Activated T-helper 1 cell treated with anti-CD3 and anti-CD28 coated beads, Interleukin-12 subunit alpha, Interleukin-12 subunit beta, Interleukin-2, Interleukin-4 antibody, amounts not matched to agents 30 ng/mL and 10 ng/mL and 1 ng/mL, durations not matched to agents 14 hours and 24 hours and 36 hours (primary cell): ENCODE measurements at regions not wholly inside any gene's neighbourhood (a gene's known extent, or its start where the extent isn't known, plus 50 kb on each side); places are given as distances from the start of the nearest gene placed in this dataset.
"Not testable (repeated sequence)": the region's sequence is repeated elsewhere in the genome, so short reads cannot be mapped to it uniquely, and the experiment has no call there.

Experiments
- DNase-seq: peaks from one replicate; pipeline ENCODE4 v3.0.0; 2021; ENCODE audit warnings: low spot score
- H3K27ac Mint-ChIP-seq: one replicate; pipeline ENCODE4 v1.8.0; 2021; ENCODE audit warnings: mild to moderate bottlenecking, mixed read lengths
- H3K27me3 Mint-ChIP-seq: one replicate; pipeline ENCODE4 v1.8.0; 2022; ENCODE audit warnings: mild to moderate bottlenecking, moderate library complexity, mixed read lengths; ENCODE audit not compliant: insufficient read depth
- H3K36me3 Mint-ChIP-seq: one replicate; pipeline ENCODE4 v1.8.0; 2021; ENCODE audit warnings: low read depth, mixed read lengths
- H3K4me1 Mint-ChIP-seq: one replicate; pipeline ENCODE4 v1.8.0; 2021; ENCODE audit warnings: low read depth, mixed read lengths
- H3K4me3 Mint-ChIP-seq: one replicate; pipeline ENCODE4 v1.8.0; 2021; ENCODE audit warnings: mild to moderate bottlenecking, moderate library complexity, mixed read lengths
- H3K9me3 Mint-ChIP-seq: one replicate; pipeline ENCODE4 v1.8.0; 2021; ENCODE audit warnings: mixed read lengths
- intact Hi-C: fragments of 100-400 bp; cut with micrococcal nuclease; formaldehyde crosslinking; loops from one replicate; pipeline ENCODE4 v1.15.1; 2024

- Mint-ChIP-seq H3K27me3 (peaks cover 3% of the 10 kb centered on the region), H3K4me3 (peak overlapping the region; percentile 58), H3K36me3 (peaks cover 14% of the 10 kb centered on the region), H3K4me1 (peaks cover 36% of the 10 kb centered on the region), H3K27ac (peak overlapping the region; percentile 95), H3K9me3 (peaks cover 10% of the 10 kb centered on the region)
- intact Hi-C loops = loop anchor here (1.0 to 5.0 kb wide), 10 partner anchors 65 to 1765 kb away; partner anchors contain the start of genes ATF2, HNRNPA3 and LNPK
- peak; percentile 39 for DNase-seq
Measured at GRCh38 chr2:176931588-176932563, 280.7 kb upstream of the HNRNPA3 start.

- H3K4me1 Mint-ChIP-seq = peaks cover 46% of the 10 kb centered on the region
- H3K27ac Mint-ChIP-seq = no peak overlapping the region
- no peak overlapping the region for H3K4me3 Mint-ChIP-seq
- DNase-seq = no peak
- H3K27me3 Mint-ChIP-seq = peaks cover 3% of the 10 kb centered on the region
- H3K36me3 Mint-ChIP-seq = peaks cover 14% of the 10 kb centered on the region
- H3K9me3 Mint-ChIP-seq = peaks cover 10% of the 10 kb centered on the region
- intact Hi-C loops = loop anchor here (5.0 kb wide), 4 partner anchors 333 to 1767 kb away; partner anchors contain the start of genes ATF2 and LNPK
Measured at GRCh38 chr2:176934131-176934530, 278.5 kb upstream of the HNRNPA3 start.

- Mint-ChIP-seq H3K4me1 (peaks cover 51% of the 10 kb centered on the region), H3K27ac (no peak overlapping the region), H3K4me3 (no peak overlapping the region), H3K27me3 (peaks cover 4% of the 10 kb centered on the region), H3K36me3 (peaks cover 10% of the 10 kb centered on the region), H3K9me3 (peaks cover 3% of the 10 kb centered on the region)
- intact Hi-C loops = loop anchor here (5.0 kb wide), 4 partner anchors 332 to 1768 kb away; partner anchors contain the start of genes ATF2 and LNPK
- no peak for DNase-seq
Measured at GRCh38 chr2:176934869-176935415, 277.7 kb upstream of the HNRNPA3 start.

- H3K27ac Mint-ChIP-seq = no peak overlapping the region
- H3K4me3 Mint-ChIP-seq = no peak overlapping the region
- peaks cover 7% of the 10 kb centered on the region for H3K27me3 Mint-ChIP-seq
- H3K4me1 Mint-ChIP-seq = peaks cover 49% of the 10 kb centered on the region
- no peak for DNase-seq
- peaks cover 3% of the 10 kb centered on the region for H3K9me3 Mint-ChIP-seq
- peaks cover 8% of the 10 kb centered on the region for H3K36me3 Mint-ChIP-seq
- intact Hi-C loops = no loop called here
Measured at GRCh38 chr2:176935543-176936102, 277.0 kb upstream of the HNRNPA3 start.

GRCh38 chr2:176936410-176936809, 276.2 kb upstream of the HNRNPA3 start:
- Mint-ChIP-seq H3K4me3 (no peak overlapping the region), H3K27ac (no peak overlapping the region), H3K27me3 (peaks cover 12% of the 10 kb centered on the region), H3K36me3 (peaks cover 6% of the 10 kb centered on the region), H3K4me1 (peaks cover 41% of the 10 kb centered on the region), H3K9me3 (peaks cover 3% of the 10 kb centered on the region)
- no peak for DNase-seq
- intact Hi-C loops = no loop called here

GRCh38 chr2:176944998-176945397, 267.6 kb upstream of the HNRNPA3 start:
- no peaks in the 10 kb centered on the region for H3K9me3 Mint-ChIP-seq

GRCh38 chr2:176947754-176948153, 264.8 kb upstream of the HNRNPA3 start:
- Mint-ChIP-seq H3K36me3 (no peaks in the 10 kb centered on the region), H3K27me3 (peaks cover 4% of the 10 kb centered on the region), H3K9me3 (peaks cover 8% of the 10 kb centered on the region), H3K27ac (no peak overlapping the region), H3K4me1 (no peaks in the 10 kb centered on the region), H3K4me3 (no peak overlapping the region)
- intact Hi-C loops = no loop called here
- DNase-seq = no peak

More at GRCh38 chr2:176944998-176945397, 267.6 kb upstream of the HNRNPA3 start:
- intact Hi-C loops = no loop called here
- H3K27me3 Mint-ChIP-seq = peaks cover 7% of the 10 kb centered on the region
- no peak overlapping the region for H3K27ac Mint-ChIP-seq
- no peaks in the 10 kb centered on the region for H3K36me3 Mint-ChIP-seq
- no peak overlapping the region for H3K4me3 Mint-ChIP-seq
- no peak for DNase-seq
- H3K4me1 Mint-ChIP-seq = peaks cover 1% of the 10 kb centered on the region

- DNase-seq, H3K27ac Mint-ChIP-seq, H3K36me3 Mint-ChIP-seq, intact Hi-C loops, H3K4me1 Mint-ChIP-seq, H3K9me3 Mint-ChIP-seq, H3K4me3 Mint-ChIP-seq: not testable (repeated sequence)
- H3K27me3 Mint-ChIP-seq = peaks cover 14% of the 10 kb centered on the region
Measured at GRCh38 chr2:176951218-176951617, 261.4 kb upstream of the HNRNPA3 start.

- H3K4me1 Mint-ChIP-seq = no peaks in the 10 kb centered on the region
- no peak for DNase-seq
- H3K27me3 Mint-ChIP-seq = peaks cover 27% of the 10 kb centered on the region
- intact Hi-C loops = no loop called here
- H3K36me3 Mint-ChIP-seq = no peaks in the 10 kb centered on the region
- H3K27ac Mint-ChIP-seq = no peak overlapping the region
- no peak overlapping the region for H3K4me3 Mint-ChIP-seq
- no peaks in the 10 kb centered on the region for H3K9me3 Mint-ChIP-seq
Measured at GRCh38 chr2:176956791-176957190, 255.8 kb upstream of the HNRNPA3 start.

GRCh38 chr2:176959614-176960013, 253.0 kb upstream of the HNRNPA3 start:
- H3K36me3 Mint-ChIP-seq = no peaks in the 10 kb centered on the region
- no peak overlapping the region for H3K4me3 Mint-ChIP-seq
- H3K4me1 Mint-ChIP-seq = no peaks in the 10 kb centered on the region
- intact Hi-C loops = no loop called here
- H3K27me3 Mint-ChIP-seq = peaks cover 30% of the 10 kb centered on the region
- H3K27ac Mint-ChIP-seq = no peak overlapping the region
- H3K9me3 Mint-ChIP-seq = no peaks in the 10 kb centered on the region
- DNase-seq = no peak

GRCh38 chr2:176960061-176960460, 252.5 kb upstream of the HNRNPA3 start:
- intact Hi-C loops = no loop called here
- peaks cover 29% of the 10 kb centered on the region for H3K27me3 Mint-ChIP-seq
- no peaks in the 10 kb centered on the region for H3K9me3 Mint-ChIP-seq
- H3K4me1 Mint-ChIP-seq = no peaks in the 10 kb centered on the region
- no peak overlapping the region for H3K4me3 Mint-ChIP-seq
- no peak overlapping the region for H3K27ac Mint-ChIP-seq
- no peak for DNase-seq
- no peaks in the 10 kb centered on the region for H3K36me3 Mint-ChIP-seq

GRCh38 chr2:176960736-176961520, 251.7 kb upstream of the HNRNPA3 start:
- H3K36me3 Mint-ChIP-seq = no peaks in the 10 kb centered on the region
- no peaks in the 10 kb centered on the region for H3K9me3 Mint-ChIP-seq
- no peaks in the 10 kb centered on the region for H3K4me1 Mint-ChIP-seq
- H3K27ac Mint-ChIP-seq = no peak overlapping the region
- intact Hi-C loops = no loop called here
- no peak for DNase-seq
- no peak overlapping the region for H3K4me3 Mint-ChIP-seq
- H3K27me3 Mint-ChIP-seq = peaks cover 31% of the 10 kb centered on the region
